Nephron (organoid): ENCODE measurements at regions not wholly inside any gene's neighbourhood (a gene's known extent, or its start where the extent isn't known, plus 50 kb on each side); places are given as distances from the start of the nearest gene placed in this dataset.

Experiments
- H3K27ac Mint-ChIP-seq, 3 experiments: 2 replicates each; pipeline ENCODE4 v1.8.0; 2020; ENCODE audit warnings: mixed read lengths in 3 of 3, mild to moderate bottlenecking in 2 of 3, moderate library complexity in 1 of 3
- H3K27me3 Mint-ChIP-seq: 2 replicates; pipeline ENCODE4 v1.8.0; 2021; ENCODE audit warnings: low read depth, mild to moderate bottlenecking, moderate library complexity, mixed read lengths
- H3K36me3 Mint-ChIP-seq: 2 replicates; pipeline ENCODE4 v1.8.0; 2020; ENCODE audit warnings: low read depth, mixed read lengths
- H3K4me1 Mint-ChIP-seq: 2 replicates; pipeline ENCODE4 v1.8.0; 2020; ENCODE audit warnings: mixed read lengths
- H3K4me3 Mint-ChIP-seq, 3 experiments: 2 replicates each; pipeline ENCODE4 v1.8.0; 2020; ENCODE audit warnings: mild to moderate bottlenecking in 3 of 3, mixed read lengths in 3 of 3, moderate library complexity in 2 of 3
- H3K9me3 Mint-ChIP-seq: 2 replicates; pipeline ENCODE4 v1.8.0; 2020; ENCODE audit warnings: mixed read lengths
- TF ChIP-seq, protein P1 (sequence below), 3 experiments: fragments of 200-600 bp; sonication (generic); IDR thresholded peaks; one replicate each; pipeline ENCODE4 v1.5.0; 2021; ENCODE audit warnings: antibody characterized with exemption in 3 of 3; ENCODE audit not compliant: unreplicated experiment in 3 of 3

DNA sequence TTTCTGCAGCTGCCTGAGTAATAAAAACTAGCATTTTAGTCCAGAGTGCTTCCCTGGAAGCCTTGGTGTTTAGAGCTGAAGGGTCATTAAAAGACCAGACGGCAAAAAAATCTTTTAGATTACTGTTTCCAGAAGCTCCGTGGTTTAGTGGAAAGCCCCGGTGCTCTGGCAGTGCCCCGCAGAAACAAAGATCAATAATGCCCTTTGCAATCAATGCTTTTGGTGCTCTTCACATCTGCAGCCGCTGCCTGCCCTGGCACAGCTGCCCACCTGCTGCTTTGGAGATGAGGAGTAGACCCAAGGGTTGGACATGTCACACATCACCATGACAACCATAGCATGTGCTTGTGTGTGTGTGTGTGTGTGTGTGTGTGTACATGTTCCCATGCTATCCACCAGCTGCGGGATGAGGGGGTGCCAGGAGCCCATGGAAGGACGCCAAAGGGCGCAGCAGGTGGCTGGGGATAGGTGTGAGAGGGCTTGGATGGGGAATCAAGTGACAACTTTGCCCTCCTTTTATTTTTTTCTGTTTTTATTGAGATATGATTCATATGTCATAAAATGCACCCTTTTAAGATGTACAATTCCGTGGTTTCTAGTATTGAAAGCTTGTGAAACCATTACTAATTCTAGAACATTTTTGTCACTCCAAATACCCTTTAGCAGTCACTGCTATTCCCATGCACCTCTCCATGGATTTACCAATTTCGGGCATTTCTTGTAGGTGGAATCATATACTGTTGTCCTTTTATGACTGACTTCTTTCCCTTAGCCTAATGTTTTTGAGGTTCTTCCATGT is 75.7 kb upstream of the KLHL25 start:
- Mint-ChIP-seq H3K9me3 (no peaks in the 10 kb centered on the region), H3K4me1 (no peaks in the 10 kb centered on the region), H3K4me3 (no peak overlapping the region), H3K27me3 (peaks cover 9% of the 10 kb centered on the region), H3K27ac (no peak overlapping the region), H3K36me3 (no peaks in the 10 kb centered on the region)
- TF ChIP-seq, protein P1, sequence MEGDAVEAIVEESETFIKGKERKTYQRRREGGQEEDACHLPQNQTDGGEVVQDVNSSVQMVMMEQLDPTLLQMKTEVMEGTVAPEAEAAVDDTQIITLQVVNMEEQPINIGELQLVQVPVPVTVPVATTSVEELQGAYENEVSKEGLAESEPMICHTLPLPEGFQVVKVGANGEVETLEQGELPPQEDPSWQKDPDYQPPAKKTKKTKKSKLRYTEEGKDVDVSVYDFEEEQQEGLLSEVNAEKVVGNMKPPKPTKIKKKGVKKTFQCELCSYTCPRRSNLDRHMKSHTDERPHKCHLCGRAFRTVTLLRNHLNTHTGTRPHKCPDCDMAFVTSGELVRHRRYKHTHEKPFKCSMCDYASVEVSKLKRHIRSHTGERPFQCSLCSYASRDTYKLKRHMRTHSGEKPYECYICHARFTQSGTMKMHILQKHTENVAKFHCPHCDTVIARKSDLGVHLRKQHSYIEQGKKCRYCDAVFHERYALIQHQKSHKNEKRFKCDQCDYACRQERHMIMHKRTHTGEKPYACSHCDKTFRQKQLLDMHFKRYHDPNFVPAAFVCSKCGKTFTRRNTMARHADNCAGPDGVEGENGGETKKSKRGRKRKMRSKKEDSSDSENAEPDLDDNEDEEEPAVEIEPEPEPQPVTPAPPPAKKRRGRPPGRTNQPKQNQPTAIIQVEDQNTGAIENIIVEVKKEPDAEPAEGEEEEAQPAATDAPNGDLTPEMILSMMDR (IDR thresholded peaks at IDR 0.05; ENCODE audit: unreplicated experiment in 3 of 3): no peak

DNA sequence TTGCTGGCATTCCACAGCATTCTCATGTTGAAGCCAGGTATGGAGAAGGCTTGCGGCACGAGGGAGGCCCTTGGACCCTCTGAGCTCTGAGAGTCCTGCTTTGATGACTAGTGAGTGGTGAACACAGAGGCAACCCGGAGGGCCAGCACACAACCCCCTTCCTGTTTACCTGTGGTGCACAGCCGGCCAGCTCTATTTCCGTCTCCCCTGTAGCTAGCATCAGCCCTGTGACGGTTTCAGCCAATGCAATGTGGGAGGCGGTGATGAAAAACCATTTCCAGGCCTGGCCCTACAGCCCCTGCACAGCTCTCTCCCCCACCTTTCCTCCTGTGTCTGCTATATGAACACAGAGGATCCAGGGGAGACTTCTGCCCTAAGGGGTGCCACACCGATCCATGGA is 76.8 kb upstream of the KLHL25 start:
- H3K4me1 Mint-ChIP-seq: no peaks in the 10 kb centered on the region
- H3K27me3 Mint-ChIP-seq: peaks cover 11% of the 10 kb centered on the region
- no peaks in the 10 kb centered on the region for H3K36me3 Mint-ChIP-seq
- TF ChIP-seq, protein P1 (IDR thresholded peaks at IDR 0.05; ENCODE audit: unreplicated experiment in 3 of 3): no peak
- no peaks in the 10 kb centered on the region for H3K9me3 Mint-ChIP-seq
- no peak overlapping the region for H3K4me3 Mint-ChIP-seq
- no peak overlapping the region for H3K27ac Mint-ChIP-seq

DNA sequence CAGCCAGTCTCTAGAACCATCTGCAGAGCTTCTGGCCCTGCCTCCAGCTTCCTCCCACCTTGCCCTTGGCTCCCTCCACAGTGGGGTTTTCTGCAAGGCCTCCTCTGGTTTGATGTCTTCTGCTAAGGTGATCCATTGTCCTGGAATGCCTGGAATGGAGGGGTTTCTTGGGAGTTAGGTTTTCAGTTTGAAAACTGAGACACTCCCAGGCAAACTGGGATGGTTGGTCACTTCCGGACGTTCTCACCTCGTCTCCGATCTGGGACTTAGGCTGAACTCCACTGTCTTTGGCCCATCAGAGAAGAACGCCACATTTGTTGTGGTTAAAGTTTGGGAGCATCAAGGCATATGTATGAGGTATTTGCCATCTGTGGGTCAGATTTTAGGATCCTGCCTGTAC is 77.4 kb upstream of the KLHL25 start:
- Mint-ChIP-seq H3K9me3 (no peaks in the 10 kb centered on the region), H3K36me3 (no peaks in the 10 kb centered on the region), H3K27ac (no peak overlapping the region), H3K4me1 (no peaks in the 10 kb centered on the region), H3K4me3 (no peak overlapping the region), H3K27me3 (peaks cover 11% of the 10 kb centered on the region)
- TF ChIP-seq, protein P1 (IDR thresholded peaks at IDR 0.05; ENCODE audit: unreplicated experiment in 3 of 3): no peak

DNA sequence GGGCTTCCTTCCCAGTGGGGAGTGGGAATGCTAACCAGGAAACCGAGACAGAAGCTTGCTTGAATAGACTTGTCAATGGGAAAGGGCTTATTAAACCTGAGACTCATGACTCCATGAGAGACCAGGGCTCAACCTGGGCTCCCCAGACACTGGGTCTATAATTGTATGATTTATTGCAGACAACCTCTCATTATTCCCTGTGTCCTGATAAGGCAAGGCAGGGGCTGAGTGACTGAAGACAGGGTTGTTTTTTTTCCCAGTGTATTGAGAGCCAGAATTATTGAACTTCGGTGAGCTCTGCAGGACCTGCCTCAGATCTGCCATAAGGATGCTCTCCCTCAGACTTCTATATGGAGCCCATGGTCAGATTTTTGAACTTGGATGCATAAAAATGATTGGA is 79.5 kb upstream of the KLHL25 start:
- Mint-ChIP-seq H3K36me3 (no peaks in the 10 kb centered on the region), H3K4me3 (no peak overlapping the region), H3K9me3 (peaks cover 3% of the 10 kb centered on the region), H3K4me1 (no peaks in the 10 kb centered on the region), H3K27ac (no peak overlapping the region), H3K27me3 (peaks cover 11% of the 10 kb centered on the region)
- TF ChIP-seq, protein P1 (IDR thresholded peaks at IDR 0.05; ENCODE audit: unreplicated experiment in 3 of 3): no peak

DNA sequence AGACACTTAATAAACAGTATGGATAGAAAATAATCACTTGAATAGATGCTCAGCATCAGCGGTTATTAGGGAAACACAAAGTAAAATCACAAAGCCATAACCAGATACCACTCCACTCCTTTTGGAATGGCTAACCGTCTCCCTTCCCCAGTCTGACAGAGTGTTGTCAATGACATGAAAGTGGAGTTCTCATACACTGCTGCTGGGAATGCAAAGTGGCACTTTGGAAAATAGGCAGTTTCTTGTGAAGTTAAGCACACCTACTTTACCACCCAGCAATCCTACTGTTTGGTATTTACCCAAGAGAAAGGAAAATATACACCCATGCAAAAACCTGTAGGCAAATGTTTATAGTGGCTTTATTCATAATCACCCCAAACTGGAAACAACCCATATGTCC is 81.0 kb upstream of the KLHL25 start:
- Mint-ChIP-seq H3K4me3 (no peak overlapping the region), H3K9me3 (peaks cover 5% of the 10 kb centered on the region), H3K36me3 (no peaks in the 10 kb centered on the region), H3K4me1 (peaks cover 3% of the 10 kb centered on the region), H3K27me3 (peaks cover 14% of the 10 kb centered on the region), H3K27ac (no peak overlapping the region)
- TF ChIP-seq, protein P1 (IDR thresholded peaks at IDR 0.05; ENCODE audit: unreplicated experiment in 3 of 3): no peak

DNA sequence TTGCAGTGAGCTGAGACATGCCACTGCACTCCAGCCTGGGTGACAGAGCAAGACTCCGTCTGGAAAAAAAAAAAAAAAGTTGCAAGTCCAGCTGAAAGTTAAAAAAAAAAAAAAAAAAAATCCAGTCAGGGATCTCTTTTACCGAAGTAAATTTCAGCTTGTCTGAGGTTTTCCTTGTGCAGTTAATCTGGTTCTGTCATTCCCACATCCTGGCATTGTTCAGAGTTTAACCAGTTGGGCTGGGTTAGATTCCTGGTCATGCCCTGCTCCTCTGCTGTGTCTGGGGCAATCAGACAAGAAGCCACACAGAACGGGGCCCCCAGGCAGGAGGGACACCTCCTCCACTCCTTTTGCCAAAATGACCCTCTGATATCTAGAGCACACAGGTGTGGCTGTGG is 84.1 kb upstream of the KLHL25 start:
- Mint-ChIP-seq H3K27ac (no peak overlapping the region), H3K4me1 (peaks cover 8% of the 10 kb centered on the region), H3K27me3 (peaks cover 14% of the 10 kb centered on the region), H3K36me3 (no peaks in the 10 kb centered on the region), H3K4me3 (no peak overlapping the region), H3K9me3 (peaks cover 10% of the 10 kb centered on the region)
- TF ChIP-seq, protein P1 (IDR thresholded peaks at IDR 0.05; ENCODE audit: unreplicated experiment in 3 of 3): no peak
